PC-3 (cell line): ENCODE measurements at regions not wholly inside any gene's neighbourhood (a gene's known extent, or its start where the extent isn't known, plus 50 kb on each side); places are given as distances from the start of the nearest gene placed in this dataset.

Source experiments
- ATAC-seq: fragments of 200-7000 bp; cut with Tn5 transposase; 2 replicates; pipeline ENCODE4 v1.9.1; 2020; ENCODE audit warnings: mild to moderate bottlenecking, moderate library complexity
- BruUV-seq: library from RNA; stranded (reverse); fragments of 400-500 nt; replicated peaks from 2 replicates; lab custom pipeline; 2021; lab: Mats Ljungman, UMichigan
- CTCF ChIA-PET: fragments of 300-600 bp; sonication (Branson Sonifier 250); formaldehyde crosslinking; loops from one replicate; lab custom pipeline; 2022; ENCODE audit warnings: antibody characterized with exemption; lab: Charles Lee
- POLR2A ChIA-PET: fragments of 300-600 bp; sonication (Branson Sonifier 250); formaldehyde crosslinking; loops from one replicate; lab custom pipeline; 2022; ENCODE audit warnings: antibody characterized with exemption; ENCODE audit not compliant: unreplicated experiment; lab: Charles Lee
- DNase-seq: peaks from one replicate; pipeline ENCODE4 v3.0.0-alpha.2; 2015
- H2AFZ ChIP-seq: fragments of 300-600 bp; sonication (generic); 2 replicates; pipeline ENCODE4 v1.6.0; 2016; ENCODE audit warnings: antibody characterized with exemption, low read length
- H3F3A ChIP-seq: fragments of 300-600 bp; sonication (generic); one replicate; pipeline ENCODE4 v1.6.0; 2017; ENCODE audit warnings: antibody characterized with exemption, low read length, control low read depth, mild to moderate bottlenecking; ENCODE audit not compliant: unreplicated experiment
- H3K27ac ChIP-seq: fragments of 300-600 bp; sonication (generic); 2 replicates; pipeline ENCODE4 v1.5.1; 2016; ENCODE audit warnings: mild to moderate bottlenecking, low read length
- H3K27me3 ChIP-seq: fragments of 300-600 bp; sonication (generic); 2 replicates; pipeline ENCODE4 v1.6.1; 2016; ENCODE audit warnings: low read length, mixed read lengths
- H3K36me3 ChIP-seq: fragments of 300-600 bp; sonication (generic); 2 replicates; pipeline ENCODE4 v1.6.1; 2016; ENCODE audit warnings: low read depth, mixed run types, low read length, mixed read lengths
- H3K4me1 ChIP-seq: fragments of 300-600 bp; sonication (generic); 2 replicates; pipeline ENCODE4 v1.5.1; 2016; ENCODE audit warnings: low read length; ENCODE audit not compliant: insufficient read depth
- H3K4me2 ChIP-seq: fragments of 300-600 bp; sonication (generic); 2 replicates; pipeline ENCODE4 v1.6.0; 2016; ENCODE audit warnings: low read length
- H3K4me3 ChIP-seq: fragments of 300-600 bp; sonication (generic); 2 replicates; pipeline ENCODE4 v1.5.1; 2016; ENCODE audit warnings: mild to moderate bottlenecking, low read length, mixed read lengths
- H3K79me2 ChIP-seq: fragments of 300-600 bp; sonication (generic); 2 replicates; pipeline ENCODE4 v1.6.1; 2017; ENCODE audit warnings: low read length, mixed read lengths
- H3K9ac ChIP-seq: fragments of 300-600 bp; sonication (generic); 2 replicates; pipeline ENCODE4 v1.6.0; 2016; ENCODE audit warnings: mild to moderate bottlenecking, low read length
- H3K9me2 ChIP-seq: fragments of 300-600 bp; sonication (generic); replicated peaks from 2 replicates; pipeline ENCODE4 v1.6.1; 2016; ENCODE audit warnings: mixed run types, low read length, mixed read lengths
- H3K9me3 ChIP-seq: fragments of 300-600 bp; sonication (generic); 2 replicates; pipeline ENCODE4 v1.6.1; 2016; ENCODE audit warnings: low read length, mixed read lengths
- H4K20me1 ChIP-seq: fragments of 300-600 bp; sonication (generic); 2 replicates; pipeline ENCODE4 v1.6.1; 2016; ENCODE audit warnings: low read length, mixed read lengths
- EZH2 ChIP-seq: fragments of 300-600 bp; sonication (generic); IDR thresholded peaks from one replicate; pipeline ENCODE4 v1.6.1; 2017; ENCODE audit warnings: antibody characterized with exemption, mild to moderate bottlenecking, low read length; ENCODE audit not compliant: unreplicated experiment
- EZH2phosphoT487 ChIP-seq: fragments of 300-600 bp; sonication (generic); IDR thresholded peaks from 2 replicates; pipeline ENCODE4 v1.6.1; 2018; ENCODE audit warnings: mild to moderate bottlenecking, antibody characterized with exemption, low read length, borderline replicate concordance
- intact Hi-C: fragments of 100-400 bp; cut with micrococcal nuclease; formaldehyde crosslinking; loops from 2 replicates; pipeline ENCODE4 v1.9.0; 2023
- TF ChIP-seq, protein P1 (sequence below): fragments of 300-600 bp; sonication (generic); conservative IDR thresholded peaks from 2 replicates; pipeline ENCODE4 v1.5.1; 2017; ENCODE audit warnings: antibody characterized with exemption, low read depth, mild to moderate bottlenecking, low read length

DNA sequence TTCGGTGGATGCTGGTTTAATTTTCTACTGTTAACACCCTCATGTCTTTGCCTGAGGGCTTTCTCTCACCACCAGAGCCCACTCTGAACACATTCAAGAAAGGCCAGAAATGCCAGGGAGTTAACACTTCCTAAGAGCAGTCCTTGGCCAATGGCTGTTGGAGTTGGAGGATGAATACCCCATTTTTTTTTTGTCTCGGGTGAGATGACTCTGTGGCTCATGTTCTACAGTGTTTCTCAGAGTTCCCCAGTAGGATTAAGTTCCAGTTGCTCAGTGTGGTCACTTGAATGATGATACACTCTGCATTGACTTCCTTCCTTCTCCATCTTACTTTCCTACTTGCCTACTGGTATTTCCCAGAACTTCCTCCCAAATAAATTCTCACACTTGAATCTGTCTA lies 65.8 kb downstream of the FOS start:
- intact Hi-C loops, result no loop called here
- Histone ChIP-seq H3K79me2 (no peaks in the 10 kb centered on the region), H3K4me3 (no peak overlapping the region), H2AFZ (no peak overlapping the region), H3K4me2 (no peak overlapping the region), H3K9me3 (no peaks in the 10 kb centered on the region), H3K9ac (no peak overlapping the region), H3K9me2 (no peaks in the 10 kb centered on the region), H3K27ac (no peak overlapping the region), H3F3A (no peaks in the 10 kb centered on the region), H3K4me1 (no peaks in the 10 kb centered on the region), H4K20me1 (no peaks in the 10 kb centered on the region), H3K36me3 (no peaks in the 10 kb centered on the region), H3K27me3 (peaks cover 46% of the 10 kb centered on the region)
- ChIA-PET CTCF (no interaction called here), POLR2A (no interaction called here)
- ATAC-seq, result no peak
- BruUV-seq, result no TSS peak
- TF ChIP-seq, protein P1, sequence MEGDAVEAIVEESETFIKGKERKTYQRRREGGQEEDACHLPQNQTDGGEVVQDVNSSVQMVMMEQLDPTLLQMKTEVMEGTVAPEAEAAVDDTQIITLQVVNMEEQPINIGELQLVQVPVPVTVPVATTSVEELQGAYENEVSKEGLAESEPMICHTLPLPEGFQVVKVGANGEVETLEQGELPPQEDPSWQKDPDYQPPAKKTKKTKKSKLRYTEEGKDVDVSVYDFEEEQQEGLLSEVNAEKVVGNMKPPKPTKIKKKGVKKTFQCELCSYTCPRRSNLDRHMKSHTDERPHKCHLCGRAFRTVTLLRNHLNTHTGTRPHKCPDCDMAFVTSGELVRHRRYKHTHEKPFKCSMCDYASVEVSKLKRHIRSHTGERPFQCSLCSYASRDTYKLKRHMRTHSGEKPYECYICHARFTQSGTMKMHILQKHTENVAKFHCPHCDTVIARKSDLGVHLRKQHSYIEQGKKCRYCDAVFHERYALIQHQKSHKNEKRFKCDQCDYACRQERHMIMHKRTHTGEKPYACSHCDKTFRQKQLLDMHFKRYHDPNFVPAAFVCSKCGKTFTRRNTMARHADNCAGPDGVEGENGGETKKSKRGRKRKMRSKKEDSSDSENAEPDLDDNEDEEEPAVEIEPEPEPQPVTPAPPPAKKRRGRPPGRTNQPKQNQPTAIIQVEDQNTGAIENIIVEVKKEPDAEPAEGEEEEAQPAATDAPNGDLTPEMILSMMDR, result no peak
- TF ChIP-seq EZH2 (no peak), EZH2phosphoT487 (no peak)
- DNase-seq, result no peak

DNA sequence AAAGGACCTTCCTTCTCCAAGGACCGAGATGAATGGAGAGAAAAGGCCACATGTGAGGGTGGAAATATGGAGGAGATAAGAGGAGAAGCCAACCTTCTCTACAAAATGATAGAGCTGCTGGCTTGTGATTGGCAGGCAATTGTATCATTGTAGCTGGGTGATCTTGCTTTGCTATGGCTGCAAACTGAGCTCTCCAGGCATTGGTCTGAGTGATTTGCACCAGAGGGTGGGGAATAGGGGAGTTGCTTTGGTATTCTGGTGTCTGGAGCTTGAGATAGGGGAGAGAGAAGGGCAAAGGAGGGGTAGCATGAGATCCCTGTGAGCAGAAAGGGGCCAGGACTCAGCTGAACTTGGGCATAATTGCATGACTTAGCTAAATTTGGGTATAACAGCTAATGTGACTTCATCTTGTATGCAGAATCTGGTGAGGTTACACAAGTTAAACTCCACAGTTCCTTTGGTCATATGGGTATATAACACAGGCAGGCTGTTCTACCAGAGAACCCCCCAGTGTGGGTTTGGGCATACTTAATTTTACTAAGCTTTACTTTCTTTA lies 72.0 kb downstream of the FOS start:
- Histone ChIP-seq H2AFZ (no peak overlapping the region), H3F3A (no peaks in the 10 kb centered on the region), H3K4me3 (no peak overlapping the region), H3K36me3 (no peaks in the 10 kb centered on the region), H3K9me2 (no peaks in the 10 kb centered on the region), H3K27me3 (peaks cover 32% of the 10 kb centered on the region), H3K9ac (no peak overlapping the region), H3K27ac (no peak overlapping the region), H3K79me2 (no peaks in the 10 kb centered on the region), H3K9me3 (no peaks in the 10 kb centered on the region), H3K4me1 (no peaks in the 10 kb centered on the region), H3K4me2 (no peak overlapping the region), H4K20me1 (no peaks in the 10 kb centered on the region)
- DNase-seq (no peak), ATAC-seq (no peak)
- intact Hi-C loops, result no loop called here
- TF ChIP-seq, protein P1, result no peak
- TF ChIP-seq EZH2 (no peak), EZH2phosphoT487 (no peak)
- CTCF ChIA-PET, result interaction anchor here (0.7 kb wide), 1 partner anchor 211 kb away, joined by 3 read pairs; no protein-coding TSS in a partner anchor
- POLR2A ChIA-PET, result no interaction called here
- no TSS peak for BruUV-seq

DNA sequence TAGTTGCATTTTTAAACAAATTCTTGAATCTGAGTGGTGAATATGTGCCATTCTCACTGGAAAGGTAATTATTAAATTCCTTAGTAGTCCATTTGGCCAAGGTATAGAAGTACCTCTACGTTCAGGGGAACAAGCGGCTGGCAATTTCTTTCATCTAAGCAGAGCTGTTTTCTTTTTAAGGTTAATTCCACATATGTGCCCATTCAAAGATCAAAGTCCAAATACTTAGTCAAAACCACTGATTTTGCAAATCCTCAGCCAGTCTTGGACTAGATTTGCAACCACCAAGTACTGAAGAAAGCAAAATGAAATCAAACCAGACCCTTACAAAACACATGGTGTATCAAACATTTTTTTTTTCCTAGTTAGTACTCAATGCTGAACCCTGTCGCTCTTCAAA lies 68.7 kb upstream of the JDP2 start:
- CTCF ChIA-PET, result no interaction called here
- BruUV-seq, result no TSS peak
- no peak overlapping the region for H3K9ac ChIP-seq

More for the DNA sequence above, 68.7 kb upstream of the JDP2 start:
- ATAC-seq (no peak), DNase-seq (no peak)
- Histone ChIP-seq H3K27ac (no peak overlapping the region), H3K4me1 (0 out of 2 replicates have a peak, but pooled peaks cover 4% of the 10 kb centered on the region), H2AFZ (no peak overlapping the region), H3K79me2 (no peaks in the 10 kb centered on the region), H3K9me2 (no peaks in the 10 kb centered on the region), H3F3A (no peaks in the 10 kb centered on the region), H3K36me3 (no peaks in the 10 kb centered on the region), H4K20me1 (no peaks in the 10 kb centered on the region), H3K4me2 (no peak overlapping the region), H3K4me3 (no peak overlapping the region), H3K9me3 (no peaks in the 10 kb centered on the region), H3K27me3 (peaks cover 58% of the 10 kb centered on the region)
- no peak for TF ChIP-seq EZH2
- TF ChIP-seq, protein P1, result no peak
- TF ChIP-seq EZH2phosphoT487, result no peak
- POLR2A ChIA-PET, result no interaction called here
- intact Hi-C loops, result no loop called here
